KOPT-K1 (cell line): ENCODE measurements at regions not wholly inside any gene's neighbourhood (a gene's known extent, or its start where the extent isn't known, plus 50 kb on each side); places are given as distances from the start of the nearest gene placed in this dataset.

ENCODE experiments used
- H3K27ac ChIP-seq: fragments of 200-600 bp; sonication (generic); 2 replicates; pipeline ENCODE4 v1.5.1; 2016; ENCODE audit warnings: antibody characterized with exemption, mild to moderate bottlenecking, low read depth, low read length; ENCODE audit not compliant: poor library complexity, severe bottlenecking
- H3K36me3 ChIP-seq: fragments of 200-600 bp; sonication (generic); 2 replicates; pipeline ENCODE4 v1.5.1; 2017; ENCODE audit warnings: antibody characterized with exemption, mild to moderate bottlenecking, low read length, moderate library complexity; ENCODE audit not compliant: insufficient read depth
- H3K9me3 ChIP-seq: fragments of 200-600 bp; sonication (generic); 2 replicates; pipeline ENCODE4 v1.5.1; 2017; ENCODE audit warnings: antibody characterized with exemption, low read length, mild to moderate bottlenecking; ENCODE audit not compliant: insufficient read depth, poor library complexity, severe bottlenecking

DNA sequence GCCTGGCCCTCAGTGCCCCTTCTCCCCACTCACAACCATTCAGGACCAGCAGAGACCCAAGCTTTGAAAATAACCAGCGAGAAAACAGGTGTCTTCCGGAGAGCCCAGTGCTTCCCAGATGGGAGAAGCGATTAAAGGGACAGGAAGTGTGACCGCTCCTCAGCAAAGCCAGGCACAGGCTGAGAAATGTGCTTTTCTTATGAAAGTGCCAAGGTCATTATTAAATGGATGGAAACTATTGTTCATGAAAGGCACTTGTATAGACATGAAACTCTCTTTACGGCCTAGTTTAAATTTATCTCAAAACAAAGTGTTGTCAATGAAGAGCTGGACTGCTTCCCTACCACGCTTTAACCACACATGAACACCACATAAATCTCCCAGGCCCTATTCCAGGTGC lies 210.4 kb downstream of the SPTSSA start:
- Histone ChIP-seq H3K36me3 (no peaks in the 10 kb centered on the region), H3K27ac (no peak overlapping the region), H3K9me3 (no peaks in the 10 kb centered on the region)

DNA sequence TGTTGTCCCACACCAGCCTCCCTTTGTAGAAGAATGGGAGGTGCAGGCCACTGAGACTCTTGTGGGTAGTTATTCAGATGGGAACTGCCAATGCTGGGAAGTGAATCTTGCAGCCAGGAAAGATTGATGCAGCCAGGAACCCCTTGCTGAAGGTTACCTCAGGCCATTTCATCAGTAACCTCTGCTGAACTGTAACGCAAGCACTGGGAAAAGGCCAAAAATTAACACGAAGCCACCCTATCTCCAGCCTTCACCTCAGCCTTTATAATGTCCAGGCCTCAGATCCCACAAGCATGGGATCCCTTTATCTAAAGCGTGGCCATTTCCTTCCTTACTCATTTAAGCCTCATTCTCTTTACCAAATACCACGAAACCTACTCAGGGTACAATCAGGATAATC lies 211.1 kb downstream of the SPTSSA start:
- no peak overlapping the region for H3K27ac ChIP-seq
- no peaks in the 10 kb centered on the region for H3K36me3 ChIP-seq
- H3K9me3 ChIP-seq: no peaks in the 10 kb centered on the region

DNA sequence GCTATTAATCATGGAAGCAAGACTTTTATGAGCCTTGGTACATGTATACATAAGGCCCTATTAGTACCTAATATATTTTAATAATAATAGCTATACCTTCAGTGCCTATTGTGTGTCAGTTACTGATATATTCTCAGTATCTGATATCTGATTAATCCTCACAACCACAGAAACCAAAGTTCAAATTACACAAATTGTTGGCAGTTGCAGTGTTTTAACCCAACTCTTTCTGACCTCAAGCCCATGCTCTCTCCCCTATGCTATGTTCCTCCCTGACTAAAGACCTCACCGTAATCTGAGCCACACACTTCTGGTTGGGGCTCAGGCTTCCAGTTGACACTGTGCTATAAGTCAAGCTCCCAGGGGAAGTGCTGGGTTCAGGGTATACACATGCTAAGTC lies 214.4 kb downstream of the SPTSSA start:
- Histone ChIP-seq H3K36me3 (no peaks in the 10 kb centered on the region), H3K9me3 (no peaks in the 10 kb centered on the region), H3K27ac (no peak overlapping the region)

DNA sequence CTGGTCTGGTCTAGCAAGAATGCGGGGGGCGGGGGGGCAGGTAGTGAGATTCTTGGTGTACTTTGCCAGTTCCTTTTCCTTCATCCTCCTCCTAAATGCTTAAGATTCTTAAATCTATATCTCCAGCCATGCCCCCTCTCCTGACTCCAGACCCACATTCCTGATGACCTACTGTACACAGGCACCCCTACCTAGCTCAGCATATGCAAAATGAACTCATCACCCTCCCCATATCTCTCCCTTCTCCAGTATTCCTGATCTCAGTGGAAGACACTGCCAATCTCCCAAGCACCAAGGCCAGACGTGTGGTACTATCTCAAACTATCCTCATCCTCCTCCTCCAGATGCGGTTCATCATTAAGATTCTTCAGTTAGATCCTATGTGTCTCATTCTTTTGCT lies 215.8 kb downstream of the SPTSSA start:
- no peak overlapping the region for H3K27ac ChIP-seq
- H3K9me3 ChIP-seq: no peaks in the 10 kb centered on the region
- H3K36me3 ChIP-seq: no peaks in the 10 kb centered on the region

DNA sequence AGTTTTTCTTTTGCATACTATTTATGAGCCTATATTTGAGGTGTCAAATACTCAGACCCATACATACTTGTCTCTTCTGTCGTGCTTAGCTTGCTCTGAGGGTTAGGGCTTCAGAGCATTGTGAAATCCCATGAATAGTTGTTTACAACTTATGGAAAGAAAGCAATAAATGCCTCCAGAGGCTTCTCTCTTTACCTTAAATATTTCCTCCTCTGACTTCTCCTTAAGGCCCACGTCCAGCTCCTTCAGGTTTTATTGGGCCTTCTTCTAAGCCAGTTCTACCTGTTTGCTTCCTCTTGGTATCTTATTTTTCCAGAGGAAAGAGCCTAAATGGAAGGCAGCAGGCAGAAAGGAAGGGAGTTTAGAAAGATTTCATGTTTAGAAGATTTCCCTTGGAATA lies 218.6 kb downstream of the SPTSSA start:
- H3K27ac ChIP-seq: no peak overlapping the region
- no peaks in the 10 kb centered on the region for H3K36me3 ChIP-seq
- H3K9me3 ChIP-seq: no peaks in the 10 kb centered on the region

DNA sequence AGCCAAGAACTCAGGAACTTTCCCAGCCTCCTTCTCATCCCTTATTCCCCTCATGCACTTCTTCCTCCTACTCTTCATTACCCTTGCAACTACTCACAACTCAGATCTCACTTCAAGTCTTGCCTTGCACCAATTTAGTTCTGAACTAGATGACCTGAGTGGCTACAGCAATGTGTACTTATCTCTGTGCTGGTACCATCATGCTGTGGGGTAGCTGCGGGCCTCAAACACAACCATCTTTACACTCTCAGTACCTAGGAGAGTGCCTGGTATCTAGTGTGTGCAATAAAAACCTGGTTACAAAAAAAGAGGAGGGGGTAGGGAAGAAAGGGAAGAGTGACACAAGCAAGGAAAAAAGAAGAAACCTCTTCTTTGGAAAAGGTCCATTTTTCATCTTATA lies 219.0 kb downstream of the SPTSSA start:
- no peaks in the 10 kb centered on the region for H3K9me3 ChIP-seq
- H3K36me3 ChIP-seq: no peaks in the 10 kb centered on the region
- no peak overlapping the region for H3K27ac ChIP-seq

GRCh38 chr14:34241185-34241711 lies 220.8 kb downstream of the SPTSSA start:
- Histone ChIP-seq H3K27ac (no peak overlapping the region), H3K36me3 (no peaks in the 10 kb centered on the region), H3K9me3 (no peaks in the 10 kb centered on the region)

- Histone ChIP-seq H3K9me3 (no peaks in the 10 kb centered on the region), H3K36me3 (no peaks in the 10 kb centered on the region), H3K27ac (no peak overlapping the region)
These were observed 223.4 kb downstream of the SPTSSA start for GRCh38 chr14:34238610-34239009.

- H3K27ac ChIP-seq: no peak overlapping the region
- H3K9me3 ChIP-seq: no peaks in the 10 kb centered on the region
- H3K36me3 ChIP-seq: no peaks in the 10 kb centered on the region
These were observed 224.4 kb downstream of the SPTSSA start for GRCh38 chr14:34237677-34238076.

GRCh38 chr14:34237081-34237480 lies 225.0 kb downstream of the SPTSSA start:
- Histone ChIP-seq H3K27ac (no peak overlapping the region), H3K36me3 (no peaks in the 10 kb centered on the region), H3K9me3 (no peaks in the 10 kb centered on the region)

DNA sequence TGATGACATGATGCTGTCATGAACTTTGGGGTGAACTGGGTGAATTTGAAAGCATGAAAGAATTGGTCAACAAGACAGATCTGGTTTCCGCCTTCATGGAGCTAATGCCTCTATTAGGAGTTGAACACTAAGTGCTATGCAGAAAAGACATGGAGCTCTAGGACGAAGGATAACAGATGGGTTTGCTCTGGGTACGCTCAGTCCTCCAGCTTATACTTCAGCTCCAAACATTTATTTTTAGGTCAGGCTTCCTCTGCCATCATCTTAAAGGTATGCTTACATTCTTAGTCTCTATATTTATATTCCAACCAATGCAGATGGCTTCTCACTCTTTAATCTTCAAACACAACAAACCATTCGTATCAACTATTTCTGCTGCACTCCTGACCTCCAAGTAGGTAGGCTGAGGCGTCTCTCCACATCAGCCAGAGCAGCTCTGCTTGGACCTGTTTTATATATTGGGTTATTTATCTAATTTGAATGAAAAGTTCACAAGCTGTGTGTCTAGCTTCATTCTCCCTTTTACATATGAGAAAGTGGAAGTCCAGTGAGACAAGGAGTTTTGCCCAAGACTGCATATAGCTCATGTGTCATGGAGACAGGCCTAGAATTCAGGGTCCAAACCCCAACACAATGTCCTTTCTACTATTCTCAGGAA lies 226.3 kb downstream of the SPTSSA start:
- no peaks in the 10 kb centered on the region for H3K9me3 ChIP-seq
- no peaks in the 10 kb centered on the region for H3K36me3 ChIP-seq

DNA sequence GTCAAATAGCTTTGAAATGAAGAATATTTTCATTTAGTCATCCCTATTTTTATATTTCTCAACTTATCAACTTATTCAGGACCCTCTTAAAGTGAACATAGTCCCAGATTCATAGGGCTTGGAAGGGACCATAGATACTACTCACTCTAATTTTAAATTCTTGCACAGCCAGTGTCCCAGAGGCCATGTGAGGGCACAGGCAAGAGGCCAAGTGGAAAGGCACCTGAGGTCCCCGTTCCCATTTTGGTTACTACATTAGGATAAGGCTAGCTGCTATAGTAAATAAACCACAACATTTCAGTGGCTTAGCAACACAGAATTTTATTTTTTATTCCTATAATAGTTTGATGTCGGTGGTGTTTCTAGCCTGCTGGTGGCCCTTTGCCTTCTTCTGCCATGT lies 227.8 kb downstream of the SPTSSA start:
- Histone ChIP-seq H3K9me3 (no peaks in the 10 kb centered on the region), H3K36me3 (no peaks in the 10 kb centered on the region), H3K27ac (no peak overlapping the region)

More for the DNA sequence above, 226.3 kb downstream of the SPTSSA start:
- no peak overlapping the region for H3K27ac ChIP-seq

DNA sequence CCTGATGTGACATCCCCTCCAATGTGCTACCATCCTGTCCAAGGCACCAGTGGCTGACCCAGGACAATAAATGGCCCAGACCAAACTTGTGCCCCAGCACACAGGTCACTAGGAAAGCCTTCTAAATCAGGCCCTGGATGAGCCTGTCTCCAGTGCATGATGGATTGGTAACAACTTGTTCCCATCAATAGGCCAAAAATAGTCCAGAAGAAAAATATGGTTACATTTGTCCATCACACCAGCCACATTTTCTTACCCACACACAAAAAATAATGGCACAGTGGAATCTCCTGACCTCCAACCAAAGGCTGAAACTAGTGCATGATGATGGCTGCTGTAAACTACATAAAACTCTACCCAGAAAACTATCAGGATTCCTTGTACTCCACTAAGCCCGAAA lies 228.4 kb downstream of the SPTSSA start:
- Histone ChIP-seq H3K27ac (no peak overlapping the region), H3K9me3 (no peaks in the 10 kb centered on the region)

GRCh38 chr14:34232790-34233189 lies 229.2 kb downstream of the SPTSSA start:
- H3K36me3 ChIP-seq: no peaks in the 10 kb centered on the region
- H3K27ac ChIP-seq: no peak overlapping the region
- no peaks in the 10 kb centered on the region for H3K9me3 ChIP-seq

More for the DNA sequence above, 228.4 kb downstream of the SPTSSA start:
- no peaks in the 10 kb centered on the region for H3K36me3 ChIP-seq

GRCh38 chr14:34231626-34232025 lies 230.4 kb downstream of the SPTSSA start:
- Histone ChIP-seq H3K36me3 (no peaks in the 10 kb centered on the region), H3K27ac (no peak overlapping the region), H3K9me3 (no peaks in the 10 kb centered on the region)

- Histone ChIP-seq H3K36me3 (no peaks in the 10 kb centered on the region), H3K27ac (no peak overlapping the region), H3K9me3 (no peaks in the 10 kb centered on the region)
These were observed 232.9 kb downstream of the SPTSSA start for GRCh38 chr14:34229140-34229539.
